GM12874 (cell line): ENCODE measurements at regions not wholly inside any gene's neighbourhood (a gene's known extent, or its start where the extent isn't known, plus 50 kb on each side); places are given as distances from the start of the nearest gene placed in this dataset.

Experiments
- CTCF ChIP-seq: IDR thresholded peaks from 2 replicates; pipeline ENCODE4 v1.5.1; 2011; ENCODE audit warnings: low read depth, mild to moderate bottlenecking, control low read depth, low read length, moderate library complexity; ENCODE audit not compliant: insufficient read depth

- TF ChIP-seq CTCF = no peak
These were observed 152.5 kb upstream of the NFIB start for GRCh38 chr9:14466429-14466818.

GRCh38 chr9:14462950-14463349 is 149.0 kb upstream of the NFIB start:
- no peak for TF ChIP-seq CTCF

GRCh38 chr9:14455243-14455642 is 141.3 kb upstream of the NFIB start:
- TF ChIP-seq CTCF = no peak

GRCh38 chr9:14453286-14453685 is 139.3 kb upstream of the NFIB start:
- TF ChIP-seq CTCF = no peak

GRCh38 chr9:14452539-14452938 is 138.6 kb upstream of the NFIB start:
- no peak for TF ChIP-seq CTCF

- TF ChIP-seq CTCF = no peak
These were observed 138.0 kb upstream of the NFIB start for GRCh38 chr9:14451949-14452348.

DNA sequence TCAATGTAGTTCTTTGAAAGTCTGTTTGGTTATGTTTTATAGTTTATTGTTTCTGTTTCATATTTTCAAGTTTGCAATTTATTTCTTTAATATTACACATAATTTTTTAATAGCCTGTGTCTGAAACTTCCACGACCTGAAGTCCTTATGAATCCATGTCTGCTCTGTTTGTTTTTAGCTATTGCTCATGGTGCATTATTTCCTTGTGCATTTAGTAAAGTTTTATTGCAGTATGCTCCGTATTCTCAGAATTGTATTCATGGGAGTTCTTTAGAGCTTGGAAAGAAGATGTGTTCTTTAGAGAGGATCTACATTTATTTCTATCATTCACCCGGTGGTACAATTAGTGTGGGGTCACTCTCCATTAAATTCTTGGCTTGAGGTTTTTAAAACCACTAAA is 133.2 kb upstream of the NFIB start:
- no peak for TF ChIP-seq CTCF

DNA sequence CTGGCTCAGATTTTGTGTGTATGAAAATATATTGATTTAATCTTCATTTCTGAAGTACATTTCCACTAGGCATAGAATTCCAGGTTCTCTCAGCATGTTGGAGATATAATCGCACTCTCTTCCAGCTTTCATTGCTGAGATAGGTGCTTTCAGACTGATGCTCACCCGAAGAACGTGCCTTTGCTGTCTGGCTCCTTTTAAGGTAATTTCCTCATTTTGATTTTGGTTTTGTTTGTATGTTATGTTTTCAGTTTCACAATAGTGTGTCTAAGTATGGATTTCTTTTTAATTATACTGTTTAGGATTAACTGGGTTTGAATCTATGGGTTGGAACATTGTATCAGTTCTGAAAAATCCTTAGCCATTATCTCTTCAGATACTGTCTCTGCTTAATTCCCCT is 132.0 kb upstream of the NFIB start:
- no peak for TF ChIP-seq CTCF
